Spinal cord (tissue), 9 donors: ENCODE measurements at regions not wholly inside any gene's neighbourhood (a gene's known extent, or its start where the extent isn't known, plus 50 kb on each side); places are given as distances from the start of the nearest gene placed in this dataset.

ENCODE experiments used
- DNase-seq, 6 donors: peaks; one replicate each; pipeline versions ENCODE4 v3.0.0 to v3.0.0-alpha.2; 2013 to 2015; ENCODE audit warnings: low spot score in 6 of 6, low read depth in 4 of 6
- H3K27ac ChIP-seq: one replicate; pipeline ENCODE4 v1.5.1; 2013; ENCODE audit warnings: low read depth, low read length, control low read depth
- H3K27me3 ChIP-seq: one replicate; pipeline ENCODE4 v1.6.1; 2013; ENCODE audit warnings: low read length; ENCODE audit not compliant: control insufficient read depth, insufficient read depth
- H3K36me3 ChIP-seq: one replicate; pipeline ENCODE4 v1.6.1; 2013; ENCODE audit warnings: low read length; ENCODE audit not compliant: control insufficient read depth, insufficient read depth
- H3K4me1 ChIP-seq: one replicate; pipeline ENCODE4 v1.6.1; 2013; ENCODE audit warnings: low read length; ENCODE audit not compliant: control insufficient read depth, insufficient read depth
- H3K4me3 ChIP-seq: one replicate; pipeline ENCODE4 v1.5.1; 2013; ENCODE audit warnings: low read depth, low read length, control low read depth
- H3K9me3 ChIP-seq: one replicate; pipeline ENCODE4 v1.6.1; 2013; ENCODE audit warnings: low read length; ENCODE audit not compliant: control insufficient read depth, insufficient read depth
- WGBS: methylation state at CpG from one replicate; pipeline ENCODE4 v1.1.5; 2013; ENCODE audit warnings: missing lambda C conversion rate; ENCODE audit not compliant: insufficient coverage; 5-methylcytosine and 5-hydroxymethylcytosine counted together
- donor health status: healthy.

DNA sequence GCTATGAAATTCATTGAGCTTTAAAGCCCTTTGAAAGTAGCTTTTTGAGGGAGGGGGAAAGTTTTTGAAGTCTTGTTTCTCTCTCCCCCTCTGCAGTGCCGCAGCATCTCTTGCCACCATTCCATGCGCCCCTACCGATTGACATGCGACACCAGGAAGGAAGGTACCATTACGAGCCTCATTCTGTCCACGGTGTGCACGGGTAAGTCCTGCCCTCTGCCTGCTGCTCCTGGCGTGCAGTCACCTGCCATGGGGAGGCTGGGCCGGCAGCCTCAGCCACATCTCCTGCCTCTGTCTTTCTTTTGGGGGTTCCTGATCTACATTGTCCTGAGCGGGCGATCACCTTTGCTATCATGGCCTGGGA, 191.6 kb downstream of the GLI2 start:
- no peaks in the 10 kb centered on the region for H3K9me3 ChIP-seq
- H3K27ac ChIP-seq = no peak overlapping the region
- H3K36me3 ChIP-seq = peaks cover 21% of the 10 kb centered on the region
- H3K4me1 ChIP-seq = peaks cover 20% of the 10 kb centered on the region
- no peaks in the 10 kb centered on the region for H3K27me3 ChIP-seq
- DNase-seq = no peak
- 67% methylated on average over 9 of the region's 11 CpGs for WGBS
- no peak overlapping the region for H3K4me3 ChIP-seq

DNA sequence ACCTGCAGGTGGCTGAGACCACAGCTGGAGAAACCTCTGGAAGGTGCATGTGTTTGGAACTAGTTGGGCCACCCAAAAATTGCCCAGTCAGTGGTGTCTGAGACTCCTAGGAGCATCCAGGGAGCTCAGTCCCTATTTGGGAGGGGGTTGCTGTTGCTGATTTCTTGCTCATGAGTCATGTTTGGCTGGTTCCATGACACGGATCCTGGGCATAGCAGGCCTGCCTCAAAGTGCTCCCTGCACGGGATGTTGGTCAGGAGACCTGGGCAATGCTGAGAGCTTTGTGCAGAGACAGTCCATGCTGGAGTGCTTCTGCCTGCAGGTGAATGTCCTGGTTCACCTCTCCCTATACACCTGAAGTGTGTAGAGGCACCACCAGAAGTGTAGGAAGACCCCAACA, 194.2 kb downstream of the GLI2 start:
- no peak for DNase-seq
- no peak overlapping the region for H3K27ac ChIP-seq
- no peaks in the 10 kb centered on the region for H3K9me3 ChIP-seq
- H3K27me3 ChIP-seq = no peaks in the 10 kb centered on the region
- peaks cover 19% of the 10 kb centered on the region for H3K36me3 ChIP-seq
- H3K4me3 ChIP-seq = no peak overlapping the region
- peaks cover 27% of the 10 kb centered on the region for H3K4me1 ChIP-seq
- no CpG with 5 or more reads among the region's 2 CpGs for WGBS

DNA sequence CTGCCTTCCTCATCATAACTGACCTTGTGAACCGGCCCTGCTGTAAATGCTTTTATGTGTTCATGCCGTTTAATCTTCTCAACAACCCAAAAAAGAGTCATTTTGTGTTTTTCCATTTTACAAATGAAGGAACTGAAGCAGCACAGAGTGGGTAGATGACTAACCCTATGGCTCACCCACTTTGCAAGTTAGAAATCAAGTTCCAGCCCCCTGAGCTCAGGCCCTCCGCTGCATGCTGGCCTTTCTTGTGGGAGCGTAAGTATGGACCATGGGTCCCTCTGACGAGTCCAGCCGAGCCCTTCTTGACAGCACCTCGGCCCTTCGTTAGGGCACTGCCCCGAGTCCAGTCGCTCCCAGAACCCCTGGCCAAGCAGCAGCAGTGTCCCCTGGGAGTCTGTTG, 194.6 kb downstream of the GLI2 start:
- Histone ChIP-seq H3K36me3 (peaks cover 19% of the 10 kb centered on the region), H3K27me3 (no peaks in the 10 kb centered on the region), H3K27ac (no peak overlapping the region), H3K4me1 (peaks cover 31% of the 10 kb centered on the region), H3K9me3 (no peaks in the 10 kb centered on the region), H3K4me3 (no peak overlapping the region)
- no peak for DNase-seq
- 98% methylated on average over 8 of the region's 10 CpGs for WGBS

DNA sequence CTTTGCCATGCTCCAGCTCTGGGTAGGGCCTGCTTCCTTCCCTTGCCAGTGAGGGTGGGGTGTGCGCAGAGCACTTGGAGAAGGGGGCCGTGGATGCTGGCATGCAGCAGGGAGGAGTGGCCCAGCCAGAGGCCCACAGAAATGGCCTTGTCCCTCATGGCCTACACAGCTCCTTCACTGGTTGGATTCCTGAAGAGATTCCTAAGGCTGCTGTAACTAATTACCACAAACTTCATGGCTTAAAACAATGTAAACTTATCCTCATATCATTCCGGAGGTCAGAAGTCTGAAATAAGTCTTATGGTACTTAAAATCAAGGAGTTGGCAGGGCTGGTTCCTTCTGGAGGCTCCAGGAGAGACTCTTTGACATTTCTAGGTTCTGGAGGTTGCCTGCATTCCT, 195.2 kb downstream of the GLI2 start:
- no peaks in the 10 kb centered on the region for H3K27me3 ChIP-seq
- peaks cover 32% of the 10 kb centered on the region for H3K4me1 ChIP-seq
- 100% methylated on average over 2 of the region's 3 CpGs for WGBS
- H3K9me3 ChIP-seq = no peaks in the 10 kb centered on the region
- DNase-seq = no peak
- H3K27ac ChIP-seq = no peak overlapping the region
- H3K4me3 ChIP-seq = no peak overlapping the region
- peaks cover 19% of the 10 kb centered on the region for H3K36me3 ChIP-seq

DNA sequence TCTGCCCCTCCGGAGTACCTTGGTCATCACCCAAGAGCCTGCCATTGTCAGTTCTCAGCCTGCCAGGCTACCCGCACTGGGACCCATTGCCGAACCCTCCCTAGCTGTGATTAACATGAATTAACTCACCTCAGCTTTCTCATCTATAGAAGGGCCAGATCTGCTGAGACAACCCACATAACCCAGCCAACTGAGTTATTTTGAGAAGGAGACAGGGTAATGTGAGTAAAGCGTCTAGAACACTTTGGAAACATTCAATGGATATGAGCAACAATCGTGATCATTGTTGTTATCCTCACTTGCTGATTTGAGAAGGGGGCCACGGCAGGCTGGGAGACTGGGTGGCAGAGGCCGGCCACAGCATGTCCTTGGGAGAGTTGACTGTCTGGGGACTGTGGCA, 196.8 kb downstream of the GLI2 start:
- WGBS = 76% methylated on average over 7 of the region's 7 CpGs
- no peak for DNase-seq
- peaks cover 27% of the 10 kb centered on the region for H3K4me1 ChIP-seq

DNA sequence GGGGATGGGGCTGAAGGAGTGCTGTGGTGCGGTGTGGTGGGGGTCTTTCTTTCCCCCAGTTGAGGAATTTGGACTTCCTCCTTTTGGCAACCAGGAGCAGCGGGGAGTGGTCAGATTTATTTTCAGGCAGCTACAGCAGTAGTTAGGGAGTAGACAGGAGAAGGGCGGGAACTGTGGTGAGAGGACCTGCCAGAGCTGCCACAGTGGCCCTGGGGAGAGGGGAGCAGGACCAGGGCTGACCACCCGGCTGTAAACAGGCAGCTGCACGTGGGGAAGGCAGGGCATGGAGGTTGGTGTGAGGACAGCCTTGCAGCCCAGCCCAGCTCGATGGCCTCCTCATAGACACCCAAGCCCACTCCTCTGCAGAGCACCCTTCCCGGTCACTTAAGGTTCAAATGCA, 197.2 kb downstream of the GLI2 start:
- Histone ChIP-seq H3K27me3 (no peaks in the 10 kb centered on the region), H3K4me3 (no peak overlapping the region), H3K27ac (no peak overlapping the region), H3K36me3 (peaks cover 19% of the 10 kb centered on the region), H3K9me3 (no peaks in the 10 kb centered on the region), H3K4me1 (peaks cover 31% of the 10 kb centered on the region)
- DNase-seq = no peak
- 81% methylated on average over 6 of the region's 7 CpGs for WGBS

More for the DNA sequence above, 196.8 kb downstream of the GLI2 start:
- Histone ChIP-seq H3K36me3 (peaks cover 19% of the 10 kb centered on the region), H3K27ac (no peak overlapping the region), H3K4me3 (no peak overlapping the region), H3K9me3 (no peaks in the 10 kb centered on the region), H3K27me3 (no peaks in the 10 kb centered on the region)

DNA sequence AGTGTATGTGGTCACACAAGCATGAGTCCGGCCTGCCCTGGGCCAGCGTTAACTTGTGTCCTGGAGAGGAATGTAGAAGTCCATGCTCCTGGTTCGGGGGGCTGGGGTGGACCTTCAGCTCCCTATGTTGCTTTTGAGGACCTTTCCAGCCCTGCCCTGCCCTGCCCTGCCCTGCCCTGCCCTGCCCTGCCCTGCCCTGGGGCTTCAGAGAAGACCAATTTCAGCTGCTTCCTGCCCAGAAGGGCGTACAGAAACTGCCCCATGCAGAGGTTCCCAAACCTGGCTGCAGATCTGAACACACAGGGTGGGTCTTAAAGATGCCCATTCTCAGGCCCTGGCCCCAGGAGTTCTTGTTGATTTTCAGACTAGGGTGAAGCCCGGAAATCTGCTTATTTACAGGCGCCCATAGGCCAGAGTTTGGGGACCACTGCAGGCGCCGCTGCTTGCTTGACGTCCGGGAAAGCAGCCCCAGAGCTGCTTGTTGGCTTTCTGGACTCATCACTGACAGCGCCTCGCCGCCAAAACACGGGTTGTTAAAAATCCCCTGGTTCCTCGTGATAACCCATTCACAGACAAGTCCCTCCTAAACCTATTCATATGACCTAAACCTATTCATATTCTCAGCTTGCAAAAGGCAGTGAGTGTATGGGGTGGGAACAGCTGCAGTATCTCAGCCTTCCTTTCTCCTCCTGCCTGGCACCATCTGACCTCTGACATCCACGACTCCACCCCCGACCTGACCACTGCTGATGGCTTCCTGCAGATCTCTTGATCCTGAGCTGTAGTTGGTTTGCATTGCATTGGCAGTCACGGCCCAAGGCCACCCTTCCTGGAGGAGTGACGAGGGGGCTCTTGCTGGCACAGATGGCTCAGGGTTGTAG, 198.3 kb downstream of the GLI2 start:
- no peak for DNase-seq
- Histone ChIP-seq H3K4me1 (peaks cover 34% of the 10 kb centered on the region), H3K9me3 (no peaks in the 10 kb centered on the region), H3K4me3 (no peak overlapping the region), H3K27ac (no peak overlapping the region), H3K36me3 (peaks cover 14% of the 10 kb centered on the region), H3K27me3 (no peaks in the 10 kb centered on the region)
- 89% methylated on average over 13 of the region's 19 CpGs for WGBS

DNA sequence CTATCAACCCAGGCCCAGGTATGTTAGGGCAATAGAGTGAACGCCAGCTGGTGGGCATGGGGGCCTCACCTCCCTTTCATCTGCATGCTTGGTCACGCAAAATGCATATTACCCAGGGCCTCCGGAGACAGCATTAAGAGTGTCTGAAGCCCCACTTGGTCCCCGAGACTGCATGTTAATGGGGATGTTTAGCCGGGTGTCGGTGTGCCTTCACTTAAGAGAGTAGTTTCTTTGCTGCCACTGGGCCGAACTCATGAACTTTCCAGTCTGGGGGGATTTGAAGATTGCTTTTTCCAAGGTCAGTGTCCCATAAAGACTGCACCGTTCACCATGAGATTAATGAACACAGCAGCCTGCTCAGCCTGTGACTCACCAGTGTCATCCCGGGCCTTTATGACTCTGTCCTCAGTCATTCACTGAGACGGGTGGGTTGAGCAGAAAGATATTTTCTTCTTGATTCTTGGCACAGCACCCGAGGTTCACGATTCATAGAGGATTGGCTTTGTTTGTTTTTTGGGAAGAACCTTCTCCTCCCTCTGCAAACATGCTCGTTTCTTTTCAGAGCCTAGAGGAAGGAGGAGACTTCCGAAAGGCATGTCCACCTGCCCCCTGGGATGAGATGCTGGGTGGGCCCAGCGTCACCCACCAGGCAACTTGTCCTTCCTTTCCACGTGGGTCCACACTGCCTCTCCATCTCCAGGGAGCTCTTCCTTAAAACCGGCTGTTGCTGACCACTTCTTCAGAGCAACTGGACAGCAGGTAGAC, 199.1 kb downstream of the GLI2 start:
- Histone ChIP-seq H3K36me3 (peaks cover 14% of the 10 kb centered on the region), H3K4me3 (no peak overlapping the region), H3K27ac (peak overlapping the region; percentile 33), H3K27me3 (no peaks in the 10 kb centered on the region), H3K9me3 (no peaks in the 10 kb centered on the region), H3K4me1 (peaks cover 34% of the 10 kb centered on the region)
- DNase-seq = peak in 2 of 6 donors; percentile 28 to 31
- WGBS = 42% methylated on average over 8 of the region's 17 CpGs

DNA sequence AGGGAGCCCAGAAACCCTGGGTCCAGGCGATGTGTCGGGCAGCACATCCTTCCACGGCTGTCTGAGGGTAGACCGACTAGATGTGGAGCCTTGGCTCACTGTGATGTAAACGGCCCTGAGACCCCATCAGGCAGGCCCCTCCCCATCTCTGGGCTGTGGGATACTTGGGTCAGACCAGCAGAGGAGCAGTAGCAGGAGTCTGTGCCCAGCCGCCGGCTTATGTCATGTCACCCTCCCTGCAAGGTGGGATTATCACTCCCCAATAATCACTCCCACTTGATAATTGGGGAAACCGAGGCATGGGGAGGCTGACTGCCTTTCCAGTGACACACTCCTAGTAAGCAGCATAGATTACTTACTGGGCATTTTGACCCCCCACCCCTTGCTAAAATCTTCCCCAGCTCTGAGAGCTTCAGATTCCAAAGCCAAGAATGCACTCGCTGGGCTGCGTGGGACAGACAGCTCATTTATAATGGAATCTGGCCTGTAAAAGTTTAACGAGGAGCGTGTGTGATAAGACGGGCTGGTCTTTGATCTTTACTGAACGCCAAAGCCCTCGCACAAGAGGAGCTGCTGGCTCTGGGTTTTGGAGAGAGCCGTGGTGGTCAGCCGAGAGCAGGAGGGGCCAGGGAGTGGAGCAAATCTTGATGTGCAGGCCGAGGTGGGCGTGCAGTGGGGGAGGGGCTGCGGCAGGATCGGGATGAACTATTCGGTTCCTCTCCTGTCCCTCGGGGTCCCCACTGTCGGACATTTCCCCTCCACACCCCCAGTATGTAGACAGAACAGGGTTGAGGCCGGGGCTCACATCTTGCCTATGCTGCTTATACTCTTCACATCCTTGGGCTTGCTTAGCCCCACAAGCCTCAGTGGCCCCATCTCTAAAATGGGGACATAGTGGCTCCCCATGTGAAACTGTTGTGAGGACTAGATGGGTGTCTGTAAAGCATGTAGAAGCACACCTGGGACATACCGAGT, 200.0 kb downstream of the GLI2 start:
- Histone ChIP-seq H3K4me1 (peaks cover 34% of the 10 kb centered on the region), H3K36me3 (peaks cover 10% of the 10 kb centered on the region), H3K4me3 (no peak overlapping the region), H3K27me3 (no peaks in the 10 kb centered on the region), H3K9me3 (no peaks in the 10 kb centered on the region), H3K27ac (peak overlapping the region; percentile 33)
- 74% methylated on average over 23 of the region's 26 CpGs for WGBS
- DNase-seq = no peak
